ENCODE measurements at regions not wholly inside any gene's neighbourhood (a gene's known extent, or its start where the extent isn't known, plus 50 kb on each side); places are given as distances from the start of the nearest gene placed in this dataset.

DNA sequence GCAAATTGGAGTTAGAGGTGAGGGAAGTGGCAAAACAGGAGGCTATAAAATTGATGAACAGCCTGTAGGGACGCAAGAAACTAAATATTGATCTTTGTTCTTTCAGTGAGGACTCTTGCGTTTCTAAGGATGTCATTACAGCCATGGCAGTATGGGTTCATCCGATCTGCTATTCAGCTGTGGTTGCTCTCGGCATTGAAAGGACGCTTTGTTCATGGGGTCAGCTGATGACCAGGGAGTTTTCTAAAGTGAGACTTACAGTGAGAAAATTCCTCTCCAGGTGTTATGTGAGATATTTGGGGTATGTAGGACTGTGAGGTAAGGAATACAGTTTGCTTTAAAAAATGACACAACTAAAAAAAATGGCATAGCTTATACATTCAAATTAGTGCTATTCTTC, 52.7 kb upstream of the PELI1 start:
- no peak for DNase-seq

GRCh38 chr2:64201151-64201550, 56.9 kb upstream of the PELI1 start:
- no peak for DNase-seq

- DNase-seq = no peak
Measured at GRCh38 chr2:64202206-64202845, 58.1 kb upstream of the PELI1 start.

GRCh38 chr2:64203131-64203857, 59.1 kb upstream of the PELI1 start:
- DNase-seq = no peak

- peak; percentile 36 for DNase-seq
Measured at GRCh38 chr2:64203858-64204632, 59.8 kb upstream of the PELI1 start.

DNA sequence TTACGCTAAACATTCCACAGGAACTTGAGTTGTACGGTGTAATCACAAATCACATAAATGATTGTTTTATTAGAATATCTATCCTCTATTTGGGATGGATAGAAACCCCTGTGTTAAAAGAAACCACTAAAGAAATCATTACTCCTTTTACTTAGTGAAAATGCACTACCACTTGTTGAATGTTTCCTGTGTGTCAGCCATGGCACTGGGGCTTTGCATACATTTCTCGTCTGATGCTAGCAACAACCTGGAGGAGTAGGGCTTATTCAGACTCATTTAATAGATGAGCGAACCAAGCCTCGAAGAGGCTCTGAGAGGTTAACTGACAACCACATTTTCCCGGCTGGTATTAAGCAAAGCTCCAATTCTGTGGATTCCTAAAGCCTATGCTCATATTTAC, 60.5 kb upstream of the PELI1 start:
- DNase-seq = peak; percentile 47

DNA sequence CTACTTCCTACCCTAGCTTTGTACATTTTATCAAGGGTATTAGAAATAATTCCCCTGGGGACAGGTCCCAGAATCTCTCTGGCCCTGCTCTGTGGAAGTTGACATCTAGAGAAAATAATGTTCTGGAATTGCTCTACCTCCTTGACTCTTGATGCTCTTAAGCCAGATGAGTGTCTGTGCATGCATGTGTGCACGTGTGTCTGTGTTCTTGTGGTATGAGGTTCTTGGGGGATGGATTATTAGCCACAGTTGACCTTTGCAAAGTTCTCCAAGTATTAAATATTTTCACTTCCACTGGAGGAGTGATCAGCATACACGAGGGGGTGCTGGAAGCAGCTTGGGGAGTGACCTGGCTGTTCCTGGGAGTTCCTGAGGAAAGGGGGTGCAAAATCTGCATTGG, 61.2 kb upstream of the PELI1 start:
- DNase-seq = no peak

- DNase-seq = no peak
Measured at GRCh38 chr2:64207573-64207972, 63.4 kb upstream of the PELI1 start.

- DNase-seq = no peak
Measured at GRCh38 chr2:64210816-64211215, 66.6 kb upstream of the PELI1 start.

DNA sequence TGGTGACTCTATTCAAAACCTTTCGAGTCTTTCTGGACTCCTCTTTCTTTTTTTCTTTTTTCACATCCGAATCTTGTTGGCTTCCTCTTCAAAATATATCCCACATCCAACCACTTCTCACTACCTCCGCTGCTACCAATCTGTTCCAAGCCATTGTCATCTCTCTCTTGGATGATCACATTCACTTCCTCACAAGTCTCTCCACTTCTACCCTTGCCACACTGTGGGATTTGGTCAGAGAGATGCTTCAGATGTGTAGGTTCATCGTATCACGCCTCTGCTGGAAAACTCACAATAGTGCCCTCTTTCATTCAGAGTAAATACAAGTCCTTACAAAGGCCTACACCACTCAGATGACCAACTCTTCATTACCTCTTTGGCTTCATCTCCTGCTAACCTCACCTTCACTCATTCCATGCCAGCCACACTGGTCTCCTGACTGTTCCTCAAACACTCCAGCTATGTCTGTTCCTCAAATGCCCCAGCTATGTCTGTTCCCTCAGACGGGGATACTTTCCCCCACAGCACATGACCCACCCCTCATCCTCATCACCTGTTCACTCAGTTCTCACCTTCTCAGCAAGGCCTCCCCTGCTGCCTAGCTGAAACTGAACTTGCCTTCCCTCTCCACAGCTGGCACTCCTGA, 67.2 kb upstream of the PELI1 start:
- no peak for DNase-seq

GRCh38 chr2:64212346-64212745, 68.1 kb upstream of the PELI1 start:
- DNase-seq = peak; percentile 40

DNA sequence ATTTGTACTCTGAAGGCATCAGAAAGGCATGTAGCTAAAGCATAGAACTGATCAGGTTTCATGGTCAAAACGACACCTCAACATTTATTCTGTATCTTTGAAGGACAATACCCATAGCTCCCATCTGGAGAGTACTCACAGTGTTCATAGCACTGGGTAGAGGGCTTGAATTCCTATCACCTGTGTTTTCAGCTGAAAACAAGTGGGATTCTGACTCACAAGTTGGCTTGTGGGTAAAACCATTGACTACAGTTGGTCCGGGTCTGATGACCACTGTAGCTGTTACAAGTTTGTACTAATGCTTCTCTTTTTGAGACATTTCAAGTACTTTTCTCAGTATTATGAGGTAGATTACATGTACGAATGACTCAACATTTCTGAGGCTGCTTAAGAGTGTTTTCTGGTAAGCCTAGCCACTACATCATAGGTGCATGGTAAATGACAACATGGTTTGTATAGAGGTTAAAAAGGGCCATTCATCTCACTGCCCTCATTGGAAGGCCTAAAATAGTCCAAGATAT, 68.6 kb upstream of the PELI1 start:
- DNase-seq = no peak

DNA sequence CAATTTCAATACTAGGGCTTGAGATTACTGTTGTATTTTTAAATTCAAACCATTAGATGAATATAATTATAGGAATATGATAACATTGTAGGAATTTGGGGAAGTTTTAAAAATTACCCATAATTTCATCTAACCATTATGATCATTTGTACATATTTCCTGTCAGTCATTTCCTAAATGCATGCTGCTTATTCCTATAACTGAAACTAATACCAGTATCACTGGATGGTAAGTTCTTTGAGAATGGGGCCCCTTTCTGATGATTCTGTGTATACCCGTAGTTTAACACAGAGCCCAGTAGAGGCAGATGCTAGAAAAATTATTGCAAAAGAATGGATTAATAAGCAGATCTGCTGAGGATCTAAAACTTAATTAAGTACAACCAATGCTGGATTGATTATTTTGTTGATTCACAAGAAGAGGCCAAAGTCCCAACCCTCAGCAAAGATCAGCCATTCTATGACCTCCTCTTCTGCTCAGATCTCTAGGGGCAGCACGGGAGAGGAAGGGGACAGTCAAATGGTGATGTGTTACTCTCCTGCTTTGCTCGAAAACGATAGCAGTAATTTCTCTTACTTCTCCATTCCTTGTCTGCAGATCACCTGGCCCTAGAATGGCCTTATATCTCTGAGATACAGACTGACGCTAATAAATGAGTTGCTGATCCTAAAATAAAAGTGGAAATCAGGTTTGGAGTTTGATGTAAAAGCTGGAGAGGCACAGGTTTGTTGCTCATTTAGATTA, 69.5 kb upstream of the PELI1 start:
- DNase-seq = no peak

DNA sequence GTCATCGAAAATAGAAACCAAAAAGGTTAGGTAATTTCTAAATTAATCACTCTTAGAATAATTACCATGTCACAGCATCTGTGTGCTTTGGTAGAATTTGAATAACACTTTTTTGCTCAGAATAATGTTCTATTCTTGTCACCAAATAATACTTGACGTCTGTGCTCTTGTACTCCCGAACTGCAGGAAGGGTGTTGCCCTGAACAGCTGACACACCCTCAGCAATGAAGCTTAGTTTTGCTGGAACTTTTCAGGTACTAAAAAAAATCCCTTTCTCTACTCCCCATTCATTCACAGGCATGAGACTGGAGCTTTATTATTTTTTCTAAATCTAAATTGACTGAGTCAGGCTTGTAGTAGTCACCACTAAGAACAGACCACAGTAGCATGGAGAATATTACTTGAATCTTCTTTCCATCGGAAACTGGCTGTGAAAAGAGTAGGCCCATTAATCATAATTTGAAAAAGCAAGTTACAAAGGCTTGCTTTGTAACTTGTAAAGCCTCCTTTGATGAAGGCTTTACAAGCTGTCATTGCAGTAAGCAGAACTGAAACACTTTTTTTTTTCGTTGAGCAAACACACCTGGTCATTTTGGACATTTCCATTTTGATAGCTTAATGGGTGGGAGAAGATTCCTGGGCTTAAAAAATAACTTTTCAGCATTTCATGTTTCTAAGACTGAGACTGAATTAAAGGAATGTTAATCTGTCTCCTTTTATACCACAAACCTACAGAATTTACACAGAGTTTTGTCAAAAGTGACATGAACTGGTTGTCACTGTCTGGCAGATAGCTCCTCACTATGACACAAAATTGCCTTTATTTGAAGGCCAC, 70.3 kb upstream of the PELI1 start:
- DNase-seq = no peak

DNA sequence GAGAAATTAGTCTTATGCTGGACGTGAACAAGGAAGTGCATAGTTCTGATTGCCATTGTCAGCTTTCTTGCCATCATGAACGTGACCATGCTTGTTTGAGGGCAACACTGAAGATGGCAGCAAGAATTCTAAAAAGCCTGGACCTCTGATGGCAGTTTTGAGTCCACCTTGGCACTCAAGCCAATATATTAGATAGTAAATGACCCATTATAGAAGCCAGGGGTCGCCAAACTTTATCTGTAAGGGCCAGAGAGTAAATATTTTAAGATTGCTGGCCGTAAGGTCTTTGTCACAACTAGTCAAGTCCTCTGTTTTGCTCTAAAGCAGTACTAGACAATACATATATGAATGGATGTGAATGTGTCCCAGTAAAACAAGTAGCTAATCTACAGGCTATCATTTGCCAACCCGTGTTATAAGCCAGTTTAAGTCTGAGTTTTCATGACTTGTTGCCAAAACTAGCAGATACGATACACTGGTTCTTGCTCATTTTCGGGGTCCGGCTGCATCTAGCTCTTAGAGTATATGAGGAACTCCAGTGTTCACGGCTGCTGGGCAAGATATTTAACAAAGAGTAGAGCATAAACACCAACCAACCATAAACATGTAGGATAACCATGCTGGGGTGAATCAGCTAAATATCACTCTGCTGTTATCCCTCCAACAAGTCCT, 73.1 kb upstream of the PELI1 start:
- no peak for DNase-seq

- DNase-seq = no peak
Measured at GRCh38 chr2:64218137-64218802, 74.0 kb upstream of the PELI1 start.

DNA sequence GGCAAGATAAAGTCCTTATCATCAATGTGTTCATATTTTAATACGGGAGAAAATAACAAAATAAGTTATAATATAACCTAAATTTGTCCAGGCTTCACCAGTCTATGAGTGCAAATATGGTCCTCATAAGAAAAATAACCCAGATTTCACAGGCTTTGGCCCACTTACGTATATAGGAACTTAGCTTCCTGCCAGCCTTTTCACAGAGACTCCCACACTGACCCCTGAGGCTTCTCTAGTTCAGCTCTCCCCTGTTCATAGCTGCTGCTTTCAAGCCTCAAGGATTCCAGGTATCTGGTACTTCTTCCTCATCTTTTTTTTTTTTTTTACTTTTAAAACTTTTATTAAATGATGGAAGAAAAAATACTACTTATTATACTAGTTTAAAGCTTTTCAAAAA, 74.9 kb upstream of the PELI1 start:
- no peak for DNase-seq

DNA sequence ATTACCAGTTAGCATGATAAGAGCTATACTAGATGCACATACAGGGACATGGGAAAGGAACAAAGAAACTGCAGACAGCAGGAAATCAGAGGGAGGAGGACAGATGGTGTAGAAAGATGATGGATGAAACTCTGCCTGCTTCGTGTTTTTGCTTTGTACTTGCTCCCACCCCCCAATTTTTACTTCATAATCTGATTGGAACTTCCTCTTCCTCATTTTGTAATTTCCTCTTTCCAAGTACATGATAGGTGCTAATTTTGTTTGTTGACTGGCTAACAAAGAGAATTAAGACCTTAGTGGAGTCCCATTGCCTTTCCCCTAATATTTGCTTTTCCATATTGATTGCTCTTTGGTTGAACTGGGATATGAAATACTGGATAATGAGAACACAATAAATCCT, 76.0 kb upstream of the PELI1 start:
- DNase-seq = no peak

GRCh38 chr2:64220894-64221617, 76.8 kb upstream of the PELI1 start:
- DNase-seq = no peak

DNA sequence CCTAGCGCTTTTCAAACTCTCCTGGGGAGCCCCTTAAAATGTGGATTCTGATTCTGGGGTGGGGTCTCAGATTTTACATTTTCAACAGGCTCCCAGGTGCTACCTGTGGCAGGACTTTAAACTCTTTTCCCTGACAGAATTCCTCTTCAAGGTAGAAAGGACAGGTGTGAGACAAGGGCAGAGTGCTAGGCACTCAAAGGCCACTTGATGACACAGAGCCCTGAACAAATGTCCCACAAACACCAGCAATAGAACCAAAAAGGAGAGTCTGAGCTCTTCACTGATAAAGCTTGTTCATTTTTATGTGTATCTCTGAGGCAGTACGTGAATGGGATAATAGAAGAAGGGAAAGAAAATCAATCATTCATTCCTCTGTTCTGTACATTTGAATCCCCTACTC, 77.7 kb upstream of the PELI1 start:
- no peak for DNase-seq
